ENCODE measurements at regions not wholly inside any gene's neighbourhood (a gene's known extent, or its start where the extent isn't known, plus 50 kb on each side); places are given as distances from the start of the nearest gene placed in this dataset.

DNA sequence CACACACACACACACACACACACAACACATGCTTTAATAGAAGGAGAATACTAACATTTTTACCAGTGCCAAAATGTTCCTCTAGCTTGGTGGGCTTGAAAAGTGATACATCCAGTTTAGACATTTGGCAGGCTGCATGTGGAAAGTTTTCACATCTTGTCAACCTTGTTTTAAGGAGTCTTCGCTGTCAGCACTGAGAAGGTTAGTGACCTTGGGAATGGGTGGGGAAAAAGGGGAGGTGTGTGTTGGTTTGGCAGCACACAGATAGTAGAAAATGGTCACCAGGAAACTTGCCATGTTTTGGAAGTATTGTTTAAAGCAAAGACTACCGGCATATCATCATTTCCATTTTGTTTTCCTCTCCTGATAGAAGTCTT lies 346.5 kb upstream of the ADAMTSL1 start:
- H3K4me1 ChIP-seq (replicated peaks in 1 of 2; ENCODE audit: control insufficient read depth in 2 of 2, insufficient read depth in 2 of 2, low read length in 2 of 2) = no peaks in the 10 kb centered on the region
- no peak overlapping the region for H2AFZ ChIP-seq (ENCODE audit: low read depth, low read length)
- no TSS peak for BruUV-seq (replicated peaks)
- no peak overlapping the region for H3K4me2 ChIP-seq (ENCODE audit: insufficient read depth, low read length)
- no peak for FAIRE-seq
- no peak for DNase-seq (ENCODE audit: extremely low read depth in 1 of 4, low spot score in 3 of 4)
- no peak overlapping the region for H3K4me3 ChIP-seq
- H3K27me3 ChIP-seq (ENCODE audit: control insufficient read depth in 2 of 2, insufficient read depth in 2 of 2, low read length in 2 of 2) = no peaks in the 10 kb centered on the region
- ChIA-PET CTCF (ENCODE audit: low intra/inter-chr PET ratio) (no interaction called here), POLR2A (no interaction called here)
- intact Hi-C loops (cut with micrococcal nuclease) (no loop called here), in situ Hi-C loops (cut with MboI) (no loop called here)
- TF ChIP-seq SRF (CRISPR knock-in tag; IDR thresholded peaks at IDR 0.05) (no peak), TBP (optimal IDR thresholded peaks at IDR 0.05; ENCODE audit: low read depth, low read length) (no peak), ZNF316 (IDR thresholded peaks at IDR 0.05) (no peak), RBM39 (optimal IDR thresholded peaks at IDR 0.05; ENCODE audit: low read depth, low read length) (no peak), RFX7 (CRISPR knock-in tag; IDR thresholded peaks at IDR 0.05) (no peak), GMEB1 (CRISPR knock-in tag; IDR thresholded peaks at IDR 0.05) (no peak)
- H3K27ac ChIP-seq (ENCODE audit: extremely low read depth, low read depth, low read length) = no peak overlapping the region
- H3K9me1 ChIP-seq (ENCODE audit: control insufficient read depth, insufficient read depth, low read length) = no peaks in the 10 kb centered on the region
- no peaks in the 10 kb centered on the region for H4K20me1 ChIP-seq (replicated peaks; ENCODE audit: control insufficient read depth, insufficient read depth, low read length)
- no peak for ATAC-seq
- no peaks in the 10 kb centered on the region for H3K36me3 ChIP-seq (ENCODE audit: control insufficient read depth, insufficient read depth, low read length)
- H3K9ac ChIP-seq (ENCODE audit: insufficient read depth in 1 of 2, low read depth in 2 of 2, low read length in 2 of 2) = no peak overlapping the region
- H3K9me3 ChIP-seq (replicated peaks; ENCODE audit: control insufficient read depth, insufficient read depth, low read depth, low read length) = no peaks in the 10 kb centered on the region; the same call in 1 of the 2 replicates
- H3K79me2 ChIP-seq (ENCODE audit: control insufficient read depth, insufficient read depth, low read length) = no peaks in the 10 kb centered on the region
- 0% methylated on average over 2 of the region's 2 CpGs for WGBS (ENCODE audit: insufficient coverage, low coverage, missing lambda C conversion rate)

Data from K562 (cell line).